Vagina (tissue), 2 donors: ENCODE measurements at regions not wholly inside any gene's neighbourhood (a gene's known extent, or its start where the extent isn't known, plus 50 kb on each side); places are given as distances from the start of the nearest gene placed in this dataset.

Source experiments
- CTCF ChIP-seq, 3 experiments: fragments of 450-650 bp in 2 of 3; fragments of 200-600 bp in 1 of 3; sonication (generic) in 1 of 3; IDR thresholded peaks; one replicate each; pipeline ENCODE4 v1.5.1; 2017 to 2019; ENCODE audit warnings: antibody characterized with exemption in 3 of 3, mild to moderate bottlenecking in 2 of 3, moderate library complexity in 2 of 3
- POLR2A ChIP-seq, 2 donors: fragments of 450-650 bp; IDR thresholded peaks; one replicate each; pipeline ENCODE4 v1.6.1; 2017; ENCODE audit warnings: antibody characterized with exemption in 2 of 2, mild to moderate bottlenecking in 2 of 2, moderate library complexity in 2 of 2

- TF ChIP-seq CTCF (IDR thresholded peaks at IDR 0.05) (no peak), POLR2A (IDR thresholded peaks at IDR 0.05) (no peak)
Measured at GRCh38 chr5:88662846-88663245, 220.1 kb downstream of the MEF2C start.
